ENCODE measurements at regions not wholly inside any gene's neighbourhood (a gene's known extent, or its start where the extent isn't known, plus 50 kb on each side); places are given as distances from the start of the nearest gene placed in this dataset.

GRCh38 chr16:48013491-48013901 is 142.3 kb downstream of the ABCC12 start:
- Histone ChIP-seq H3K27ac (no peak overlapping the region), H3K9me3 (no peaks in the 10 kb centered on the region), H3K27me3 (no peaks in the 10 kb centered on the region), H3K4me1 (no peaks in the 10 kb centered on the region), H3K4me3 (no peak overlapping the region), H3K36me3 (no peaks in the 10 kb centered on the region)
- DNase-seq (ENCODE audit: low spot score in 2 of 2) = no peak
- TF ChIP-seq, protein P1, sequence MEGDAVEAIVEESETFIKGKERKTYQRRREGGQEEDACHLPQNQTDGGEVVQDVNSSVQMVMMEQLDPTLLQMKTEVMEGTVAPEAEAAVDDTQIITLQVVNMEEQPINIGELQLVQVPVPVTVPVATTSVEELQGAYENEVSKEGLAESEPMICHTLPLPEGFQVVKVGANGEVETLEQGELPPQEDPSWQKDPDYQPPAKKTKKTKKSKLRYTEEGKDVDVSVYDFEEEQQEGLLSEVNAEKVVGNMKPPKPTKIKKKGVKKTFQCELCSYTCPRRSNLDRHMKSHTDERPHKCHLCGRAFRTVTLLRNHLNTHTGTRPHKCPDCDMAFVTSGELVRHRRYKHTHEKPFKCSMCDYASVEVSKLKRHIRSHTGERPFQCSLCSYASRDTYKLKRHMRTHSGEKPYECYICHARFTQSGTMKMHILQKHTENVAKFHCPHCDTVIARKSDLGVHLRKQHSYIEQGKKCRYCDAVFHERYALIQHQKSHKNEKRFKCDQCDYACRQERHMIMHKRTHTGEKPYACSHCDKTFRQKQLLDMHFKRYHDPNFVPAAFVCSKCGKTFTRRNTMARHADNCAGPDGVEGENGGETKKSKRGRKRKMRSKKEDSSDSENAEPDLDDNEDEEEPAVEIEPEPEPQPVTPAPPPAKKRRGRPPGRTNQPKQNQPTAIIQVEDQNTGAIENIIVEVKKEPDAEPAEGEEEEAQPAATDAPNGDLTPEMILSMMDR (IDR thresholded peaks at IDR 0.05) = no peak
- intact Hi-C loops (cut with DNase I) = no loop called here

- H3K36me3 ChIP-seq = no peaks in the 10 kb centered on the region
- no peaks in the 10 kb centered on the region for H3K27me3 ChIP-seq
- intact Hi-C loops (cut with DNase I) = no loop called here
- no peaks in the 10 kb centered on the region for H3K9me3 ChIP-seq
- H3K4me3 ChIP-seq = no peak overlapping the region
- no peaks in the 10 kb centered on the region for H3K4me1 ChIP-seq
- no peak overlapping the region for H3K27ac ChIP-seq
- TF ChIP-seq, protein P1 (IDR thresholded peaks at IDR 0.05) = no peak
- DNase-seq (ENCODE audit: low spot score in 2 of 2) = no peak
Measured at GRCh38 chr16:48011878-48012658, 143.7 kb downstream of the ABCC12 start.

DNA sequence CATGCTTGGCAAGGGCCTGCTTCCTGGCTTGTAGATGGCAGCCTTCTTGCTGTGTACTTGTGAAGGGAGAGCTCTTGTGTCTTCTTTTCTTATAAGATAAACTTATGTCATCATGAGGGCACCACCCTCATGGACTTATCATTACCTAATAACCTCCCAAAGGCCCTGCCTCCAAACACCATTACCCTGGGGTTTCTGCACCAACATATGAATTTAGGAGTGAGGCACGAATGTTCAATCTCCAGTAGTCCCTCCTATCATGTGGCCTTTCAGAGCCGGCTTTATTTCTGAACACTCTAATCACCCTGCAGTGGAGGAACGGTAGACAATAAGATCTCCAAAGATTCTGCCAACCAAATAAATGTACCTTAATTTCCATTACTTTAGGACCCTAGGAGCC is 144.3 kb downstream of the ABCC12 start:
- H3K9me3 ChIP-seq = no peaks in the 10 kb centered on the region
- H3K4me1 ChIP-seq = no peaks in the 10 kb centered on the region
- no peak overlapping the region for H3K27ac ChIP-seq
- H3K4me3 ChIP-seq = no peak overlapping the region
- TF ChIP-seq, protein P1 (IDR thresholded peaks at IDR 0.05) = no peak
- H3K27me3 ChIP-seq = no peaks in the 10 kb centered on the region
- no peak for DNase-seq (ENCODE audit: low spot score in 2 of 2)
- intact Hi-C loops (cut with DNase I) = no loop called here
- H3K36me3 ChIP-seq = no peaks in the 10 kb centered on the region

GRCh38 chr16:48008011-48008525 is 147.7 kb downstream of the ABCC12 start:
- intact Hi-C loops (cut with DNase I) = loop anchor here (10.0 kb wide), 1 partner anchor 57 kb away; no protein-coding TSS in a partner anchor
- DNase-seq (ENCODE audit: low spot score in 2 of 2) = no peak
- no peaks in the 10 kb centered on the region for H3K36me3 ChIP-seq
- H3K27me3 ChIP-seq = no peaks in the 10 kb centered on the region
- H3K4me1 ChIP-seq = no peaks in the 10 kb centered on the region
- H3K27ac ChIP-seq = no peak overlapping the region
- TF ChIP-seq, protein P1 (IDR thresholded peaks at IDR 0.05) = no peak
- no peak overlapping the region for H3K4me3 ChIP-seq
- H3K9me3 ChIP-seq = no peaks in the 10 kb centered on the region

GRCh38 chr16:48004141-48004695 is 151.6 kb downstream of the ABCC12 start:
- no peak for DNase-seq (ENCODE audit: low spot score in 2 of 2)
- H3K36me3 ChIP-seq = no peaks in the 10 kb centered on the region
- no peak overlapping the region for H3K27ac ChIP-seq
- TF ChIP-seq, protein P1 (IDR thresholded peaks at IDR 0.05) = no peak
- H3K9me3 ChIP-seq = no peaks in the 10 kb centered on the region
- no peaks in the 10 kb centered on the region for H3K27me3 ChIP-seq
- H3K4me3 ChIP-seq = no peak overlapping the region
- no peaks in the 10 kb centered on the region for H3K4me1 ChIP-seq
- intact Hi-C loops (cut with DNase I) = loop anchor here (10.0 kb wide), 1 partner anchor 61 kb away; no protein-coding TSS in a partner anchor

Data from ascending aorta (tissue), 2 donors.